Mononuclear cell (primary cell): ENCODE measurements at regions not wholly inside any gene's neighbourhood (a gene's known extent, or its start where the extent isn't known, plus 50 kb on each side); places are given as distances from the start of the nearest gene placed in this dataset.

Experiments
- H3K27me3 ChIP-seq: 2 replicates; pipeline ENCODE4 v1.6.0; 2011; ENCODE audit warnings: low read length, control low read depth; ENCODE audit not compliant: insufficient read depth
- H3K4me1 ChIP-seq: 2 replicates; pipeline ENCODE4 v1.5.1; 2011; ENCODE audit warnings: mild to moderate bottlenecking, low read length, control low read depth; ENCODE audit not compliant: insufficient read depth
- H3K4me3 ChIP-seq: 2 replicates; pipeline ENCODE4 v1.5.1; 2011; ENCODE audit warnings: mild to moderate bottlenecking, low read length, moderate library complexity
- H3K9me3 ChIP-seq: 2 replicates; pipeline ENCODE4 v1.5.1; 2011; ENCODE audit warnings: low read depth, mild to moderate bottlenecking, control low read depth, low read length

DNA sequence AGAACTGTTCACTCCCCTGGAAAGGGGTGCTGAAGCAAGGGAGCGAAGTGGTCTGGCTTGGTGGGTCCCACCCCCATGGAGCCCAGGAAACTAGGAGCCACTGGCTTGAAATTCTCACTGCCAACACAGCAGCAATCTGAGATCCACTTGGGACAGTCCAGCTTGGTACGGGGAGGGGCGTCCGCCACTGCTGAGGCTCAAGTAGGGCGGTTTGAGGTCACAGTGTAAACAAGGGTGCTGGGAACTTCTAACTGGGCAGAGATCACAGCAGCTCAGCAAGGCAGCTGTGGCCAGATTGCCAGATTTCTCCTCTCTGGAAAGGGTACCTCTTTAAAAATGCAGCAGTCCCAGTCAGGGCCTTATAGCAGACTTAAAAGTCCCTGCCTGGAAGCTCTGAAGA lies 53.9 kb upstream of the GALNTL6 start:
- H3K27me3 ChIP-seq: no peaks in the 10 kb centered on the region
- no peaks in the 10 kb centered on the region for H3K4me1 ChIP-seq
- no peak overlapping the region for H3K4me3 ChIP-seq
- H3K9me3 ChIP-seq: no peaks in the 10 kb centered on the region

DNA sequence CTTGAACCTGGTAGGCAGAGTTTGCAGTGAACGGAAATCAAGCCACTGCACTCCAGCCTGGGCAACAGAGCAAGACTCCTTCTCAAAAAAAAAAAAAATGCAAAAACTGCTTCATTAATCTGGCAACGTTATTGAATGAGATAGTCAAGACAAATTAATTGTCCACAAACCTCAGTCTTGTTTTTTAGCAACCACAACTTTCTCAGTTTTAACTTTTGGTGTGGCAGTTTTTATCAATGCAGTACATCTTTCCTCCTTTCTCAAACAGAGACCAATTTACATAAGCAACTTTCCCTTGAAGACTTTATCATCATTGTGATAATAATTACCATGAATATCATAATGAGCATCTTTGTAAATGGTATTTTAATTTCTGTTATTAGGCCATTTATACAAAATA lies 61.7 kb upstream of the GALNTL6 start:
- H3K4me1 ChIP-seq: no peaks in the 10 kb centered on the region
- H3K9me3 ChIP-seq: no peaks in the 10 kb centered on the region
- no peak overlapping the region for H3K4me3 ChIP-seq
- no peaks in the 10 kb centered on the region for H3K27me3 ChIP-seq

DNA sequence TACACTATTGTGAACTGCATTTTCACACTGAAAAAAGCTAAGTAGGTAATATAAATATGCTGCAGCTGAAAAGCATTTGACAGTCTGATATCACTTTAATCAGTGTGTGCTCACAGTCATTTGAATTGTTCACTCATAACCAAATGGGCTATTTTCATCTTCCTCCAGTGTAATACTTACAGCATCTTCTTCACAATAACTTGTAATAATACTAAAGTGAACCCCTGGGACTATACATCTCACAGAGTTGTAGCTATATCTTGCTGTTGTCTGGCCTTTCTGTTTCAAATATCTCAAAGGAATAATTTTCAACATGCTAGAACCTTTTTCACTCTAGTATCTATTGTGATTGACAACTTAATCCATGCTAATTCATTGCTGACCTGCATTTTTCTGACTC lies 66.8 kb upstream of the GALNTL6 start:
- H3K4me1 ChIP-seq: no peaks in the 10 kb centered on the region
- H3K27me3 ChIP-seq: no peaks in the 10 kb centered on the region
- H3K4me3 ChIP-seq: no peak overlapping the region
- no peaks in the 10 kb centered on the region for H3K9me3 ChIP-seq

DNA sequence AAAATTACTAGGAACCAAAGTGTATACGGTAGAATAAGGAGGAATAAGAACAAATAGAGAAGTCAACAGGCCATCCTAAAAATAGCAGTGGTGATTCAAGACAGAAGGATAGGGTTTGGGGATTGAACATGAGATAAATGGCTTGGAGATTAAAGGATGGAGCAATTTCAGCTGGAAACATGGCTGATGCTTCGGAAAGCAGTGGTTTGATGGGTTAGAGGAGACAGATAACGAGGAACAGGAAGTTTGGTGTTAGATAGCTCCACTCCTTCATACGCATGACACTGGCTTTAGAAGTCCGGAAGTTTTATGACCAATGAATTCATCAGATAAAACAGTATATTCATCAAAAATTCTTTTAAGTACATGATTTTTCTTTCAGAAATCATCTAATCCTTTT lies 70.8 kb upstream of the GALNTL6 start:
- H3K4me3 ChIP-seq: no peak overlapping the region
- H3K9me3 ChIP-seq: no peaks in the 10 kb centered on the region
- no peaks in the 10 kb centered on the region for H3K4me1 ChIP-seq
- no peaks in the 10 kb centered on the region for H3K27me3 ChIP-seq

DNA sequence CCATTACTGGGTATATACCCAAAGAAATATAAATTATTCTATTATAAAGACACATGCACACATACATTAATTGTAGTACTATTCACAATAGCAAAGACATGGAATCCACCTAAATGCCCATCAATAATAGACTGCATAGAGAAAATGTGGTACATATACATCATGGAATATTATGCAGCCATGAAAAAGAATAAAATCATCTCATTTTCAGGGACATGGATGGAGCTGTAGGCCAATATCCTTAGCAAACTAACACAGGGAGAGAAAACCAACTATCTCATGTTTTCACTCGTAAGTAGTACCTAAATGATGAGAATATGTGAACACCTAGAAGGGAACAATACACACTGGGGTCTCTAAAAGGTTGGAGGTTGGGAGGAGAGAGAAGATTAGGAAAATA lies 86.0 kb upstream of the GALNTL6 start:
- Histone ChIP-seq H3K4me1 (no peaks in the 10 kb centered on the region), H3K9me3 (peaks cover 4% of the 10 kb centered on the region), H3K27me3 (no peaks in the 10 kb centered on the region), H3K4me3 (no peak overlapping the region)

DNA sequence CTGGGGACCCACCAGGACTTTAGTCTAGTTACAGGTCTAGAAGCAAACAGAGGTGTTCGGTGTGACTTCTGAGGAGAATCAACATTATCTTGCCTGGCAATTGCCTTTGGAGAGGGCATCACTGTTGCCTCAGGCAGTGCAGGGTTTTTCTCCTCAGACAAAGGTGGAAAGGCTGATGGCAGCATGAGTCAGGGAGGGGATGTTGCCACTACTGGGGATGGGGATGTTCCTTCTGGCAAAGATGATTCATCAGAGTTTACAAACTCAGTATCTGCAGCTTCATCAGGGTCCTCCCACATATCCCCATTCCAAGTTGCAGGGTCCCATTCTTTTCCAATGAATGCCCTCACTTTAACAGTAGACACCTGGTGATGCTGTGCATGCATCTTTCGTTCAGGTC lies 91.3 kb upstream of the GALNTL6 start:
- H3K27me3 ChIP-seq: no peaks in the 10 kb centered on the region
- H3K4me3 ChIP-seq: no peak overlapping the region
- H3K9me3 ChIP-seq: peaks cover 4% of the 10 kb centered on the region
- no peaks in the 10 kb centered on the region for H3K4me1 ChIP-seq

DNA sequence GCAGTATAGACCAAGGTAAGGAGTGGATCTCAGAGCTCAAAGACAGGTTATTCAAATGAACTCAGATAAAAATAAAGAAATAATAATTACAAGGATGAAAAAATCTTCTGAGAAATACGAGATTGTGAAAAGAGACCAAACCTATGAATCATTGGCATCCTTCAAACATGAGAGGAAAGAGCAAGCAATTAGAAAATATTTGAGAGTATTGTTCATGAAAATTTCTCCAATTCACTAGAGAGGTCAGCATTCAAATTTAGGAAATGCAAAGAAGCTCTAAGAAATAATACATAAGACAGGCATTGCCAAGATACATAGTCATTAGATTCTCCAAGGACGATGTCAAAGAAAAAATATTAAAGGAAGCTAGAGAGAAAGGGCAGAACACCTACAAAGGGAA lies 93.5 kb upstream of the GALNTL6 start:
- Histone ChIP-seq H3K4me1 (no peaks in the 10 kb centered on the region), H3K9me3 (peaks cover 4% of the 10 kb centered on the region), H3K4me3 (no peak overlapping the region), H3K27me3 (no peaks in the 10 kb centered on the region)

DNA sequence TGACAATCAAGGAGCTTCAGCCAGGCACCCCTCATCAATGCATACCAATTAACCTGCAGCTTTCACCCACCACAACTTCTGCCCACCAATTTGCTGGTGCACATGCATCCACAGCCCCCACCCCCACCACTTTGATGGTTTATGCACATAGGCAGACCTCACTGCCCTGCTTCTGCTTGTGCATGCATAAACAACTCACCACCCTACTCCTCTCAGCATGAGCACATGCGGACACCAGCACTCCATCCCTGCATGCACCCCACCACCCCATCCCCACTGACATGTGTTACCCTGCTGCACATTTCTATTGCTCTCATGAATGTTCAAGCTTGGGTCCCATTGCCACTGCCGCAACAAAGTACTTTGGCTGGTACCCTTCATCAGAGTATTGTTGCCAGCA lies 94.5 kb upstream of the GALNTL6 start:
- no peaks in the 10 kb centered on the region for H3K4me1 ChIP-seq
- H3K4me3 ChIP-seq: no peak overlapping the region
- H3K9me3 ChIP-seq: peaks cover 4% of the 10 kb centered on the region
- H3K27me3 ChIP-seq: no peaks in the 10 kb centered on the region

DNA sequence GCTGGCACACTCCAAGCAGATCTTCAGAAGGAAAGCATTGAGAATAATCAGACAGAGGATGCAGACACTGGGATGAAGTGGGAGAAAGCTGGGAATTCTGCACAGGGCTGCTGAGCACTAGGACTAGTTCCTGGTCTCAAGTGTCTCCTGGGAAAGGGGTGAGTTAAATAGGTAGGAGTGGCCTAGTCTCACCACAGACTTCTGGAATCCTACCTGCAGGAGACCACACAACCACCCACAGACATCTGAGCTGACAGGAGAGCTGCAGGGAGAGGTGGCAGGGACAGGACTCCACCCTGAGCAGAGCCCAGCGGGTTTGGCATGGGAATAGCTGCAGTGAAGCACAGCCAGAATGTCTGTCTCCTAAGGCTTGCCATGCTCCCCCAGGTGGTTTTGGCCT lies 95.1 kb upstream of the GALNTL6 start:
- Histone ChIP-seq H3K9me3 (peaks cover 3% of the 10 kb centered on the region), H3K4me1 (no peaks in the 10 kb centered on the region), H3K27me3 (no peaks in the 10 kb centered on the region), H3K4me3 (no peak overlapping the region)

DNA sequence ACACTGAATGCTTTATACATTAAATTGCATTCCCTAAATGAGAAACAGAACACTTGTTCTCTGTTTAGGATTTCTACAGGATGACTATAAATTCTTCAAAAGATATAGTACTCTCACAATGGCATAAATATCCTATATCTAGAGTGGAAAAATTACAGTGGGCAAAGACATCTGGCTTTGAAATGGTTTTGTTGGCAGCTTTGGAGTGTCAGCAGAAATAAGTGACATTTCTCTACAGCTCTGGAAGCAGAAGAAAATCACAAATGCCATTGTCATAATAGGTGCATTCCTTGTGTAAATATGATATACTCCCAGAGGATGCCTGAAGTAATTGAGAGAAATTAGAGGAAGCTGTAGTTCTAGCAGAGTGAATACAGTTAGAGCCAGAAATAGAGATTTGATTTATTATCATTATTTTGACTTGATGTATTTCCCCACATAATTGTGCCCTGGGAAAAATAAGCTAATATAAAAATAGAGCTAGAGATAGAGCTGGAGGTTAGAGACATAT lies 95.9 kb upstream of the GALNTL6 start:
- Histone ChIP-seq H3K27me3 (no peaks in the 10 kb centered on the region), H3K9me3 (no peaks in the 10 kb centered on the region), H3K4me1 (no peaks in the 10 kb centered on the region), H3K4me3 (no peak overlapping the region)

DNA sequence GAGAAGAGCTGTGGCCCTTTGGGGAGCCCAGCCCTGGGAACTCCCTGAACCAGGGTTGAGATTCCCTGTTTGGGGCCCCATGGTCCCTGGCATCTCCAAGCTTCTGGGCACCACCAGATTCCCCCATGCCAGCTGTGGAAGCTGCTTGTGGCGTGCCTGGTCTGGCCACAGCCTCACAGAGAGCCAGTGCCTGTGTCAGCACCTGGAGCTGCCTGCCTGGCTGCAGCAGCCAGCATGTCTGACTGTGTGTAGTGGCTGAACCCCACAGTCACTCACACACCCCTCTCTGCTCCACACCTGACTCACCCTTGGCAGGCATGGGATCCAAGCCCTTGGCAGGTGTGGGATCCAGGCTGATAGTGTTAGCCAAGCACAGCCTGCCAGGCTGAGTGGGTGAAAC lies 97.2 kb upstream of the GALNTL6 start:
- Histone ChIP-seq H3K4me3 (no peak overlapping the region), H3K4me1 (no peaks in the 10 kb centered on the region), H3K9me3 (no peaks in the 10 kb centered on the region), H3K27me3 (no peaks in the 10 kb centered on the region)

DNA sequence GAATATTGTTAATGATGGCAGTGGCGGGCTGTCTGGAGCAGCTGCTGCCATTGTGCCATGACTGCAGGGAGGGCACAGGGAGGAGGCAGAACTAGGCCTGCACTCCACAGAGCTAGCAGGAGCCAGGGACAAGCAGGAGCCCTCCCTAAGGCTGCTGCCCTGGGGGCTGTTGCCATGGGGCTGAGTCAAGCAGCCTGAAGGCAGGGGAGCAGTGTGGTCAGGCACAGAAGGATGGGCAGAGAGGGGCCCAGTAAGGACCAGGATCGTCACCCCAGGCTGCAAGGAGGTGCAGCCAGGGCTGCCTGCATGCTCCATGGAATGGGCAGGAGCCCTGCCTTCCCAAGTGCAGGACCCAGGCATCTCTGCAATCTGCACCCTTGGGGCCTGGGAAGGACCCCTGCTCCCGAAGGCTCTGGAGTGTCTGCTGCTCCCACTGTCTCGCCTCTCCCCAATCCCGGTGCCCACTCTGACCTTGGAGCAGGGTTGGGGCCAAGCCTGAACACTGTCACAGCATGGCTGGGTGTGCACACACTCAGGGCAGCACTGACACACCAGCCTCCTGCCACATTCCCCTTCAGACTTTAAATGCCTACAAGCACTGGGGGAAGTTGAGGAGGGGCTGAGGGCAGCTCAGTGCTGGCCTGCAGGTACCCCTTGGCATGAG lies 98.3 kb upstream of the GALNTL6 start:
- Histone ChIP-seq H3K27me3 (no peaks in the 10 kb centered on the region), H3K4me3 (no peak overlapping the region), H3K9me3 (no peaks in the 10 kb centered on the region), H3K4me1 (no peaks in the 10 kb centered on the region)

DNA sequence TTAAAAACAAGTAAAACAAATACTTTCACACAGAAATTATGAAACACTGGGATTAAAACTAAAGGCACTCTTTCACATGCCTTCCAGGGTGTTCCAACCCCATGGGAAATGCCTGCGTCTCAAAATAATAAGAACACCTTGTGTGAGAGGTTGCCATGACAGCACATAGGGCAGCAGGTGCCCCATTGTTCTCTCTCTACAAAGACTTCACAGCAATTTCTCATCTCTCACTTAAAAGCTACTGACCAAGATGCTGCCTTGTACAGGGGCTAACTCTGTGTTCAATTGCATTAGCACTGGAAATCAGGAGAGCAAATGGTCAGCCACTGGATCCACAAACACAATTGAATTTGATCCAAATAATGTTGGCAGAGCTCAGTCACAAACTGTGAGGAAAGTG lies 102.5 kb upstream of the GALNTL6 start:
- H3K27me3 ChIP-seq: no peaks in the 10 kb centered on the region
- no peak overlapping the region for H3K4me3 ChIP-seq
- no peaks in the 10 kb centered on the region for H3K9me3 ChIP-seq
- H3K4me1 ChIP-seq: no peaks in the 10 kb centered on the region

DNA sequence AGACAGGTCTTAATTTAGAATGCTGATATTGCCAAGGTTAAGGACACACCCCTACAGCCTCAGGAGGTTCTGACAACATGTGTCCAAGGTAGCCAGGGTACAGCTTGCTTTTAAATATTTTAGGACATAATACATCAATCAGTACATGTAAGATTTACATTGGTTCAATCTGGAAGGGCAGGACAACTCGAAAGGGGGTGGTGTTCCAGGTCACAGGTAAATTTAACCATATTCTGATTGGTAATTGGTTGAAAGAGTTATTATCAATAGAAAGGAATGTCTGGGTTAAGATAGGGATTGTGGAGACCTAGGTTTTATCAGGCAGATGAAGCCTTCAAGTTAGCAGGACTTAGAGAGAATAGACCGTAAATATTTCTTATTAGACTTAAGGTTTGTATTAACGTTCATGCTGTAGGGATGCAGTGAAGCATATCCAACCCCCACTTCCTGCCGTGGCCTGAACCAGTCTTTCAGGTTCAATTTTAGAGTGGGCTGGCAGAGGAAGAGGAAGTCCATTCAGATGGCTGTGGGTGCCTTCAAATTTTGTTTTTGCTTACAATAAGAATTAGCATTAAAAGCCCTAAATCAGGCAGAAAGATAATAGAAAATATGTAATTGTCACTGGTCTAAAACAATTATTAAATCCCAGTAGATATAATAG lies 136.5 kb upstream of the GALNTL6 start:
- Histone ChIP-seq H3K4me3 (no peak overlapping the region), H3K27me3 (no peaks in the 10 kb centered on the region), H3K9me3 (no peaks in the 10 kb centered on the region), H3K4me1 (peaks cover 4% of the 10 kb centered on the region)

DNA sequence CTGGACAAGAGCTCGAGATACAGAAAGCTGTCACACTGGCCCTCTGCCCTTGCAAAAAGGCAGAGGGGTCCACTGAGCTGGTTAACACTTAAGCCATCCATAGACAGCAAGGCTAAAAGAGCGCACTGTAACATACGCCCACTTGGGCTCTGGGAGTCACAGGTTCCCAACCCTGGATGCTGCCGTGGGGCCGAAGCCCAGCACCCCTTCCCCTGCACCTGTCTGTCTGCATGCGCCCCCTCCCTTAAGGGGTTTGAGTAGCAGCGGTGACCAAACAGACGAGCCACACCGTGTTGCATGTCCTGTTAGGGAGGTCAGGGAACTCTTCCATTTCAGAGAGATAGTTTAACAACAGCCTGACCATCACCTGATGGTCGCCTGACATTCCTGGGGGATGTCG lies 138.4 kb upstream of the GALNTL6 start:
- Histone ChIP-seq H3K4me3 (no peak overlapping the region), H3K27me3 (no peaks in the 10 kb centered on the region), H3K9me3 (no peaks in the 10 kb centered on the region), H3K4me1 (peaks cover 4% of the 10 kb centered on the region)

DNA sequence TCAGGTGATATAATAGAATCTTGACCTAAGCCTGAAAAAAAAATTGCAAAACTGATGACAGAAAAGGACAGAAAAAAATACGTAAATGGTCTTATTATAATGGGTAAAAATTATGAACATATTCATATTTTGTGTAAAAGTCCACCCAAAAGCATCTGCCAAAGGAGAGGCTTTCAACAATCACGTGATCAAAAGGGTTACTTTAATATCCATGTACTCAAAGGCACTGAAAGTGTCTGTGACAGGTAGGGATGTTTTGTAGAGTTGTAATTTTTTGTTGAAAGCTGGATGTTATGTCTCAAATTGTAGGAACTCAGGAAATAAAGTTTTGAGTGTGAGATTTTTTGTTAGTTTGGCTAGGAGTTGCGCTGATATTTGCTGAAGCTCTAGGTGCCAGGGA lies 144.8 kb upstream of the GALNTL6 start:
- no peaks in the 10 kb centered on the region for H3K9me3 ChIP-seq
- H3K27me3 ChIP-seq: no peaks in the 10 kb centered on the region
- H3K4me3 ChIP-seq: no peak overlapping the region
- H3K4me1 ChIP-seq: no peaks in the 10 kb centered on the region
